Activated CD4-positive, alpha-beta T cell treated with anti-CD3 and anti-CD28 coated beads, Interleukin-2, amount 50 U/mL, for 1 hour (primary cell): ENCODE measurements at regions not wholly inside any gene's neighbourhood (a gene's known extent, or its start where the extent isn't known, plus 50 kb on each side); places are given as distances from the start of the nearest gene placed in this dataset.

Source experiments
- DNase-seq: peaks from one replicate; pipeline ENCODE4 v3.0.0-alpha.2; 2020

DNA sequence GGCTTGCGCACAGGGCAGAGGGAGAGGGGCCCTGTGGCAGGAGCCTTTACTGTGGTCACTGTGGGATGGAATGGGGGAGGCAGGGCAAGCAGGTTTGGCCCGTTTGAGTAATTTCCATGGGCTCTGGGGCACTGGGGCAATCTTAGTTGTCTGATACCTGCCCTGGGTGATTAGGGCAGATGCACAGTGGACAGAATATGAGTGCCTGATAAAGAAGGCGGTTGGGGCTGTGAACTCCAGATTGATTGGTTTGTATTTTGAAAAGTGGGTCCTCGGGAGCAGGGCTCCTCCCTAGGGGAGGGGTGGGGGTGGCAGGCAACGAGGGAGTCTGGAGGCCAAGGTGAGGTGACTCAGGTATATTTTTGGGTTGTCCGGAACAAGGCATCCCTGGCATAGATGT, 247.5 kb downstream of the NSG2 start:
- DNase-seq: no peak

DNA sequence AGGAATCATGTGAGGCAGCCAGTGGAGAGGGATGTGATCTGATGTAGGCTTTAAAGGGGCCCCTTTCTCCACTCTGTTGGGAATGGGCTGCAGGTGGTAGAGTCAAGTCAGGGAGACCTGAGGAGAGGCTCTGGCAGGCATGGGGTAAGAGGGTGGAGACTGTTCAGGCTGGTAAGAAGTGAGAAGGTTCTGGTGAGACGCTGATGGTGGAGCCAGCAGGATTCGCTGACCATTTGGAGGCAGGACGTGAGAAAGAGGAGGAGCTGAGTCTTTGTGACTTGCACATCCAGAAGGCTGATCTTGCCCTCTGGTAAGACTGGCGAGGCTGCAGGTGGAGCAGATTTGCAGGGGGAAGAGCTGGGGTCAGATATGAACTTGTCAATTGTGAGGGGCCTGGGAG, 248.0 kb downstream of the NSG2 start:
- no peak for DNase-seq

DNA sequence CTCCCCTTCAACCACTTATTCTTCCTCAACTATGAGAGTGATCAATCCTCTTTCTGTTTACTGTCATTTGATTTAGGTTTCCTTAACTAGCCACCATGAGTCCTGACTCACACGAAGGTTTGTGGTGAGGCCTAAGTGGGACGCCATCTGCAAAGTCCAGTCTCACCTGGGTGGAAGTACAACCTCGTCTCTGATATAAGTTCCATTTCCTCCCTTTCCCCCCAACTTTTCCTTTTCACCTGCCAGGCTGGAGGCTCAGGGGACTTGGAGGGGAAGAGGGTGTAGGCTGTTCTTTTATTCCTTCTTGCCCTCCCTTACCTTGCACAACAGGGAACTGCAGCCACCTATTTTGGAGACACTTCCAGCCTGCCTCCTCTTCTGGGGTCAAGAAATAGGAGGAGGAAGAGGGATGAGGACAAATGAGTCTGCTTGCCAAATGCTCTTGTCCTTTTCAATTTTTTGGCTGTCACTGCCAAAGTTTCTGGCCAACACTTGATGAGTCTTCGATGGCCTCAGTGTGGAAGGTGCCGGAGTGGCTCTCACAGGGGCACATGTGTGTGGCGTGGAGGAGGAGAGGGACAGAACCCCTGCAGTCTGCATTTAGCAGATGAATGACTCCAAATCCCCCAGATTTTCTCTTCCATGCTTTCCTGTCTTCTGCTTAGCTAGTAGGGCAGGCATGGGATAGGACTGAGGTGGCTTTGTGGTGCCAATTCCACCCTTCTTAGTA, 249.6 kb downstream of the NSG2 start:
- DNase-seq: no peak

GRCh38 chr5:174295702-174296436, 250.4 kb downstream of the NSG2 start:
- DNase-seq: no peak

- no peak for DNase-seq
Measured at GRCh38 chr5:174300118-174300940, 254.8 kb downstream of the NSG2 start.

- no peak for DNase-seq
Measured at GRCh38 chr5:174300941-174301761, 255.6 kb downstream of the NSG2 start.

GRCh38 chr5:174301848-174302625, 256.5 kb downstream of the NSG2 start:
- DNase-seq: no peak

GRCh38 chr5:174303035-174303434, 257.5 kb downstream of the NSG2 start:
- DNase-seq: no peak

GRCh38 chr5:174303437-174304045, 258.0 kb downstream of the NSG2 start:
- no peak for DNase-seq

DNA sequence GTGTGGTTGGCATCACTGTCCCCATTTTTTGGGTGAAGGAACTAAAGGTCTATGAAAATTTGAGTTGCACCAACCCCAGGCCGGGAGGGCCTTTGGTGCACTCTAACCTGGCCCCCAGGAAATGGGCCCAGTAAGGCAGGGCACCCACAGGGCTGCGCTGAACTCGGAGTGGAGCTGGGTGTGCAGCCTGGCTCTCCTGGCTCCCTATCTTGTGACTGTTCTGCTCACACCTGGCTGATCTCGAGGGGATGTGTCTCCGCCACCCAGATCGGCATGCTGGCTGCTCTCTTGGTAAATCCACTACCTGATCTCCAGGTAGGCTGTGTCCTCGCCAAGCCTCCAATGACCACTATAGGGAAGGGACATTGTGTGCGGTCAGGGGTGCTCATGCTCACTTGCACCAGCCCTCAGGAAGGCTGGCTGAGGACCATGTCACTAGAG, 259.8 kb downstream of the NSG2 start:
- no peak for DNase-seq

DNA sequence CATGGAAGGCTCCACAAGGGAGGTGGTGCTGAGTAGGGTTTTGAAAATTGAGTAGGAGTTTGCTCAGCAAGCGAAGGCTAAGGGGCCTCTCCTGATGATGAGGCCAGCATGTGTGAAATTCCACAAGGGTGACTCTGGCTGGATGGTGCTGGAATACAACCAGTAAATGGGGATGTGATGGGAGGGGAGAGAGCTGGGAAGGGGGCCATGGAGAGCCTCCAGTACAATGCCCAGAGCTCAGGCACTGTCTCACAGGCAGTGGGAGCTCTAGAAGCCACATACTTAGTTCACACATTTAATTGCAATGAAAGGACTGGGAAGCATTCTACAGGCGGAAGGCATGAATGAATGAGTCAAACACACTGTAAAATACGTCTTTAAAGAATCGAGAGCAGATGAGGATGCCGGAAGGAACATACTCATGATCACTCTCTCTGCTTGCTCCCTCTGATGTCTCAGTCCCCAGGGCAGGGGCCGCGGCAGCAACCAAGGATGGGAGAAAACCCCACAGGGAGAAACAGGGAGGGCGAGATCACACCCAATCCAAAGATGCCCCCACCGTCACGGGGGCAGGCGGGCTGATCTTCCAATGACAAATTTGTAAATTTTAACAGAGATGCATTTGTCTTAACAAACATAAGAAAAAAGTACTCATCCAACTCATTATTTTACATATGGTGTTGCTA, 261.0 kb downstream of the NSG2 start:
- DNase-seq: no peak

DNA sequence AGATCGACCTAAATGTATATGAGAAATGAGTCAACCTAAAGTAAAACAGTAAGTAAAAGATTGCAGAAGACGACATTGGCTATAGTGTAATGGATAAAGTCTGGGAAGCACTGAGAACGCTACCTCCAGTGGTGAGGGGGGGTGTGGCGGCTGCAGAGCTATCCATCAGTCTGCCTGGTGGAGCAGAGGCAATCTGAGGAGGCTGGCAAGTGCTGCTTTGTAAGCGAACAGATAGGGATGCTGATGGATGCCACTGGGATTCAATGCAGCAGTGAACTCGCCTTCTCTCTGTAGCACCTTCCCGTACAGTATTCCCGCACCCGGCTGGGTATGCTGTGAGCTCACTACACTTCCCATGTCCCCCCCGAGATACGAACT, 261.5 kb downstream of the NSG2 start:
- DNase-seq: no peak

DNA sequence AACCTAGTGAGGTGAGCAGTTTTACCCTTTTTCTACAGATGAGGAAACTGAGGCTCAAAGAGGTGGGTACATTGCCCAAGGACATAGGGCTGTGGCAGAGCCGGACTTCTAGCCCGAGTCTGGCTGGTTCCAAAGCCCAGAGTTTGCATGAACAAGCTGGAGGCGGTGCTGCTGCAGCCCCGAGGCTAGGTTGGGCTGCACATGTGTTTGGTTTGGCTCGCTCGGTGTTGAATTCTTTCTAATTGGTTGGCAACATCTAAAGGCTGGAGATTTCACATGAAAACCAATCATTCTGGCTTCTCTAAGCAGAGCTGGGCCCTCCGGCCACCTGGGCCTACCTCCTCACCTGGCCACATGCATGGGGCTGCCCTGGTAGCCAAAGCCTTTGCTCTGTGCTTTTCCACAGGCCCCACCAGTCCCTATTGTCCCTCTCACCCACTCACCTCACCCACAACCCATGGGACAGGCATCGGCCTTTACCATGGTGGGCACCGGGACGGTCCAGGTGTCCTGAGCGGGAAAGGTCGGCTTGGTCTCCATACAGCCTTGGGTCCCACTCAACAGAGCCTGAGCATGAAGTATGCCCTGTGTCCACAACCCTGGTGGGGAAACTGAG, 262.3 kb downstream of the NSG2 start:
- no peak for DNase-seq

DNA sequence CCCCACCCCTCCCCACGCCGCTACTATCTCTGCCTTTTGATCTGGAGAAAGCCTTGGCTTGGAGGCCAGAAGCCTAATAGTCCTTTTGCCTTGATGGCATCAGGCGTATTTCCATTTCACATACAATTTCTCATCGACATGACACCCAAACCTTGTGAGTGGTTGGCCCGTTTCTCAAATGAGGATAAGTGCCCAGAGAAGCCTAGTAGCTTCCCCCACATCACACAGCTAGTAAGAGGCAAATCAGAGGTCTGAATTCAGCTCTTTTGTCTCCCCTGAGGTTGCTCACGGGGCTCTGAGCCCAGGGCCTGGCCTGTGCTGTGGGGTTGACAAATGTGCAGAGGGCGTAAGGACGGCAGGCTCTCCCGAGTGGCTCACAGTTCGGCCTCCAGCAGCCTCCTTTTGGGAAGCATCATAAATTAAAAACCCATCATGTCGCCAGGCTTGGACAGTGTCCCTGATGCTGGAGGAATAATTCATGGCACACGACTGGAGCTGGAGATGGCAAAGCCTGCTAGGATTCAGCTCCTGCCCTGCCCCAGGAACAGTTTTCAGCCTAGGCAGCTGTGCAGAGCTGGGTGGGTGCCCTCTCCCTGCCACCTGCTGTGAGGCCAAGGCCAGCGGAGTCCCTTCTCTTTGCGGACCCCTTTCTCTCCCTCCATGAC, 263.8 kb downstream of the NSG2 start:
- no peak for DNase-seq

GRCh38 chr5:174310243-174310642, 264.7 kb downstream of the NSG2 start:
- DNase-seq: no peak

GRCh38 chr5:174310706-174311105, 265.2 kb downstream of the NSG2 start:
- no peak for DNase-seq

DNA sequence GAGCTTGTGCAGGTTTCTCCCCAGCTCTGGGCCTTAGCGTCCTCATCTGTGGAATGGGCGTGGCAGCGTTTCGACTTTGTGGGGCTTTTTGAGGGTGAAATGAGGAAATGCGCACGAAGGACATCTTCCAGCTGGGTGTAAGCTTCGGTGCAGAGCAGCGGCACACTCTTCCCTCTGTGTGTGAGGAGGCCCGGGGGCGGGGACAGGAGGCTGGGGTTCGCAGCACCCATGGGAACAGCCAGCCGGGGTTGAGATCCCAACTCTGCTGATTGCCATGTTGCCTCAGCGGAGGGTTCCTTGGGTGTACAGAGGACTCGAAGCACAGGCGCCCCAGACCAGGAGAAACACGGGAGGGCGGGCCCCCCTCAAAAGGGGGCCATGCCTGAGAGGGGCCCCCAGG, 265.6 kb downstream of the NSG2 start:
- DNase-seq: no peak

DNA sequence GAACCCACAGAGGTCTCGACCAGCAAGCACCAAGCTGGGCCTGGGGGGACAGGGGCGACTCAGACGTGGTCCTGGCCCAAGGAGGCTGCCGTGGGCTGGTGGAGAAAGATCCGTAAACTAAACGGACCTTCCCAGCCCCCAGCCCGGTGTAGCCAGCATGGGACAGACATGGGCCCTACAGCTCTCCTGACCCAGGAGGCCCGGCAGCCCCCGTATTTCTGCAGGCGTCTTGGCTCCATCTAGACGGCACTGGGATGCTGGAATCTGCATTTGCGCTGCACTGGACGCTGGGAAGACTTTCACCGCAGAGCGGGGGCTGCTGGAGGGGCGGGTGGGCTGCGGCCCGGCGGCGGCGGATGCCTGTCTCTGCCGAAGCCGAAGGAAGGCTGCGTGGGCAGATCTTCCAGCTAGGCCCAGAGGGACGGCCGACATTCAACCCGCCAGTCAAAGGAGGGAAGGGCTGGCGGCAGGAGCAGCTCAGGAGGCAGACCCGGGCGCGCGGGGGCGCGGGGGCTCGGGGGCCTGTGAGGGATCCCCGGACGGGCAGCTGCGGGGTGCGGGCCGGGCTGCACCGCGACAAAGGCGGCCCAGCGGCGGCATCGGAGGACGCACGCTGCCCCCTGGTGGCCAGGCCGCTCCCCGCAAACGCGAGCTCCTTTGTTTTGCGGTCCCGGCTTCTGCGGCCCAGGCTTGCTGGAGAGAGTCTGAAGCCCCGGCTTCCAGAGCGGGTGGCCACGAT, 266.2 kb downstream of the NSG2 start:
- DNase-seq: peak; percentile 47

DNA sequence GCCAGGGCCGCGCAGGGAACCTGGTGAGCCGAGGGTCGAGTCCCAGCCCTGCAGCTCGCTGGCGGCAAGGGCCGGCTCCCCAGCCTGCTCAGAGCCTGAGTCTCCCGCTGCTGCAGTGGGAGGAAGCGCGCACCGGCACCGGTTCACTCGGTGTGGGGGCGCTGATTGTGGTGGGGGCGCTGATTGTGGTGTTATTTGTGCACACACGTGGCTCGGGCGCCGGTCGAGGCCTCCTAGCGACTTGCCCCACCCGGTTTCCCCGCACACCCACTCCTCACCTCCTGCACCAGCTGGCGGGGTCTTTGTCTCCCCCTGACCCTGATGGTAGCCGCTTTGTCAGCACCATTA, 266.7 kb downstream of the NSG2 start:
- no peak for DNase-seq
